AG09309 (cell line): ENCODE measurements at regions not wholly inside any gene's neighbourhood (a gene's known extent, or its start where the extent isn't known, plus 50 kb on each side); places are given as distances from the start of the nearest gene placed in this dataset.
"Not testable (repeated sequence)": the region's sequence is repeated elsewhere in the genome, so short reads cannot be mapped to it uniquely, and the experiment has no call there.

ENCODE experiments used
- DNase-seq: peaks from one replicate; pipeline ENCODE4 v3.0.0-alpha.2; 2010; ENCODE audit warnings: low read depth
- H3K4me3 ChIP-seq: 2 replicates; pipeline ENCODE4 v1.5.1; 2011; ENCODE audit warnings: mild to moderate bottlenecking, low read depth, low read length, moderate library complexity; ENCODE audit not compliant: control insufficient read depth
- CTCF ChIP-seq: IDR thresholded peaks from 2 replicates; pipeline ENCODE4 v1.5.1; 2011; ENCODE audit warnings: mild to moderate bottlenecking, low read depth, low read length, inconsistent platforms; ENCODE audit not compliant: insufficient read depth, control insufficient read depth; ENCODE audit errors: missing control alignments

DNA sequence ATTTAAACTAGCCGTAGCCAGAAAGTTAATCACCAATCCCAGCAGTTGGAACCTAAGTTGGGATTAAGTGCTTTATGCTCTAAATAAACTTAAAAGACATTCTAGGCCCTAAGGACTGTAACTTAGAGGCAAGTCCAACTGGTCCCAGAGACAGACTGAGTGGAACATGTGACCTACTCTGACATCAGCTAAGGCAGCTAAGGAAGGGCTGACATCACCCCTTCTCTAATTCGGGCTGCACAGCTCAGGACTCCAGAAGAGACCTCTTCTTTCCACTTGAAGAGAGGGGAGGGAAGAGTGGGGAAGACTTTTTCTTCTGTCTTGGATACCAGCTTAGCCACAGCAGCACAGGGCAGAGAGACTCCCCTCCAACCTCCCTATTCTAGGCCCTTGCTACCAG lies 565.2 kb downstream of the CDH8 start:
- no peak for TF ChIP-seq CTCF
- H3K4me3 ChIP-seq = no peak overlapping the region
- DNase-seq = no peak

DNA sequence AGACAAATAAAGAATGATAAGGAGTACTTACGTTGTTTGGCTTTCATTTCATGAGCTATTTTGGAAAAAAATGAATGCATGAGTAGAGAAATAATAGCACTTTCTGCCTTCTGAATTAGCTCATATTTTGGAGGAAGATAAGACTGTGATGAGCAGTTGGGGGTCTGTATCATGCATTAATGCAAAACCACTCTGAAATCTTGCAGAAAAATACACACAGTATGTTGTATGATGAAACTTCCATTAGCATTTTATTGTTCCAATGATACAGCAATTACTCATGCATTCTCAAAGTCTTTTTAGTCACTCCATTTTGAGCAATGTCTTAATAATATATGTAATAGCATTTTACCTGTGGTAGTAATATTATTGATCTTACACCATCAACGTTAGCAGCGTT lies 571.0 kb downstream of the CDH8 start:
- H3K4me3 ChIP-seq = no peak overlapping the region
- no peak for DNase-seq
- no peak for TF ChIP-seq CTCF

DNA sequence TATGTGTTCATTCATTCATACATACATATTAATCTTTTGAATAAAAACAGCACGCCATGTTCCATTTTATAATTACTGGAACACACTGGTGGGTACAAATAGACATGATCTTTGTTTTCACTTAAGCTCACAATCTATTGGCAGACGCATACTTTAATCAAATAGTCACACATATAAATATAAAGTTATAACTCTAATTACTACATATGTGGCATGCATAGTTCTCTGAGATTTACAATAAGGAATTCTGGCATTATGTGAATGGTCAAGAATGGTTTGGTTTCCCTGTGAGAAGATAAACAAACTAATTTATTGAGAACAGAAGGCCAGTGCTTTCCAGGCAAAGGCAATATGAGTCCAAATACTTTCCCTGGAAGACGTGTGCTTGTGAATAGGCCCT lies 576.2 kb downstream of the CDH8 start:
- TF ChIP-seq CTCF = no peak
- no peak for DNase-seq
- H3K4me3 ChIP-seq = no peak overlapping the region

- TF ChIP-seq CTCF = no peak
- no peak for DNase-seq
- H3K4me3 ChIP-seq = no peak overlapping the region
These were observed 600.9 kb downstream of the CDH8 start for GRCh38 chr16:61435346-61435745.

DNA sequence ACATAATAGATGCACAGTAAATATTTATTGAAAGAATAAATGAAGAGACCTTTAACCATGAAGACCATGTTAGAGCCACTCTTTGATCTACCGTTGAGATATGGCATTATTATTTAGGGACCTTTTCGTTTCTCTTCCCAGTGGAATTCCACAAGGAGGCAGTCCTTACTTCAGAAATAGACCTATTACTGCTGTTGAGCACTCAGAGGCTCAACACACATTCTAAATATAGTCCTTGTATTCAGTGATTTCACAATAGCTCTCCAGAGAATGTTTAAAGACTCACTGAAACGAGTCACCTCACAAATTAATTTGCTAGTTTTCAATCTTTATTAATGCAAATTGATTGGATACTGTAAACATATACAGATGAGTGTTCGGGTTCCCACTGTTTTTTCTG lies 603.8 kb downstream of the CDH8 start:
- H3K4me3 ChIP-seq = no peak overlapping the region
- no peak for TF ChIP-seq CTCF
- DNase-seq = no peak

- TF ChIP-seq CTCF = no peak
- no peak overlapping the region for H3K4me3 ChIP-seq
- no peak for DNase-seq
These were observed 615.1 kb downstream of the CDH8 start for GRCh38 chr16:61421111-61421510.

DNA sequence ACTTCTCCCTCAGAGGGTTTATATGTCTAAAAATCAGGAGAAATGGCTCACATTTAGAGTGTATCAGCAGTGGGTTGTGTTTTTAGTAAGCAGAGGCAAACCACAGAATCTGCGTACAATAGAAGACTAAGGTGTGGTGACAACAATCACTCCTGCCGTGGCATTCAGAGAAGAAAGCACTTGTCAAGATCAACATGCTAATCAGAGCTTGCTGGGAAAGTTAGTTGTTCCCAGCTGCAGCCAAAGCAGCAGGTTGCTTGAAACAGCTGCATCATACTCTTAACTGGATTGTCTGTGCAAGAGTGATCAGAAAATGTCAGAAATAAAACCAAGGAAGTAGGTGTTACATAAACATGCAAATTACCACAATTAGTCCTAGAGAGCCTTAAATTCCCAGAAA lies 616.4 kb downstream of the CDH8 start:
- no peak for TF ChIP-seq CTCF
- DNase-seq = no peak
- no peak overlapping the region for H3K4me3 ChIP-seq

GRCh38 chr16:61418802-61419201 lies 617.4 kb downstream of the CDH8 start:
- H3K4me3 ChIP-seq, DNase-seq: not testable (repeated sequence)
